ENCODE measurements at regions not wholly inside any gene's neighbourhood (a gene's known extent, or its start where the extent isn't known, plus 50 kb on each side); places are given as distances from the start of the nearest gene placed in this dataset.

DNA sequence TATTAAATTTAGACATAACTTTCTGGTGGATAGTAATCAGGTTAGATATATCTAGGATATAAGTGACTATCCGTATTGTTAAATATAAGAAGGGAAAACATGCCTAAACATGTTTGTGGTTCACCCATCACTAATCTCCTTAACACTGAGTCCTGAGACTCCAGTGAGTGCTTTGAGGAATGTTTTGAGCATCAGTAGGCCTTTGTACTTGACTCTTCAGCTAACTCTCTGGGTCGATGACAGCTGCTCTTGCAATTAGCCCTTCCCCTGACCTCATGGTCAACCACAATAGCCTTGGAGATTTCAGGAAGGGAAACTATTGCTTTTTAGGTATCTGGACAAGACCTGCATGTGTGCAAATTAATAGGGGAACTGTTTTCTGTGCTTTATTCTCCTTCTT lies 716.8 kb downstream of the EPHA4 start:
- TF ChIP-seq ZNF384 (IDR thresholded peaks at IDR 0.05) (no peak), SP1 (IDR thresholded peaks at IDR 0.05) (no peak), FOXM1 (IDR thresholded peaks at IDR 0.05; ENCODE audit: borderline replicate concordance) (no peak), FOXA1 (IDR thresholded peaks at IDR 0.05) (no peak)

Data from HEK293T (cell line).